OCI-LY3 (cell line): ENCODE measurements at regions not wholly inside any gene's neighbourhood (a gene's known extent, or its start where the extent isn't known, plus 50 kb on each side); places are given as distances from the start of the nearest gene placed in this dataset.

ENCODE experiments used
- H2AFZ ChIP-seq: fragments of 200-600, 300-600 bp; shearing (Covaris generic); 2 replicates; pipeline ENCODE4 v1.6.0; 2014; ENCODE audit warnings: antibody characterized with exemption, low read depth, low read length
- H3K27ac ChIP-seq: fragments of 200-600, 300-600 bp; sonication (generic); 2 replicates; pipeline ENCODE4 v1.5.1; 2014; ENCODE audit warnings: mild to moderate bottlenecking, low read length, moderate library complexity, mixed read lengths
- H3K27me3 ChIP-seq: fragments of 200-600, 300-600 bp; sonication (generic); 2 replicates; pipeline ENCODE4 v1.6.1; 2014; ENCODE audit warnings: low read depth, low read length, mixed read lengths
- H3K36me3 ChIP-seq: fragments of 200-600, 300-600 bp; sonication (generic); replicated peaks from 2 replicates; pipeline ENCODE3; 2014; ENCODE audit warnings: low read depth, low read length, mixed read lengths
- H3K4me1 ChIP-seq: fragments of 300-600, 200-600 bp; sonication (generic); 2 replicates; pipeline ENCODE4 v1.6.1; 2014; ENCODE audit warnings: low read length, mixed read lengths
- H3K4me2 ChIP-seq: fragments of 200-600, 300-600 bp; sonication (generic); 2 replicates; pipeline ENCODE4 v1.6.1; 2014; ENCODE audit warnings: low read length, mixed read lengths
- H3K4me3 ChIP-seq: fragments of 300-600, 200-600 bp; sonication (generic); 2 replicates; pipeline ENCODE4 v1.5.1; 2014; ENCODE audit warnings: antibody characterized with exemption, mild to moderate bottlenecking, low read length, moderate library complexity
- H3K79me2 ChIP-seq: fragments of 300-600, 200-600 bp; shearing (Covaris generic); 2 replicates; pipeline ENCODE4 v1.6.1; 2014; ENCODE audit warnings: mild to moderate bottlenecking, low read length, mixed read lengths
- H3K9ac ChIP-seq: fragments of 300-600, 200-600 bp; shearing (Covaris generic); 2 replicates; pipeline ENCODE4 v1.6.0; 2014; ENCODE audit warnings: mild to moderate bottlenecking, low read length, moderate library complexity
- H3K9me3 ChIP-seq: fragments of 200-600, 300-600 bp; shearing (Covaris generic); 2 replicates; pipeline ENCODE4 v1.6.1; 2014; ENCODE audit warnings: low read length, mixed read lengths; ENCODE audit not compliant: insufficient read depth
- H4K20me1 ChIP-seq: fragments of 200-600, 300-600 bp; sonication (generic); 2 replicates; pipeline ENCODE4 v1.6.1; 2016; ENCODE audit warnings: low read length, mixed read lengths; ENCODE audit not compliant: insufficient read depth
- CTCF ChIP-seq: fragments of 200-600, 300-600 bp; sonication (generic); IDR thresholded peaks from 2 replicates; pipeline ENCODE4 v1.5.1; 2014; ENCODE audit warnings: antibody characterized with exemption, low read length, low read depth
- EZH2phosphoT487 ChIP-seq: fragments of 200-600 bp; shearing (Covaris generic); IDR thresholded peaks from 2 replicates; pipeline ENCODE4 v1.6.1; 2018; ENCODE audit warnings: antibody characterized with exemption, mixed run types, low read depth

- H3K27me3 ChIP-seq = no peaks in the 10 kb centered on the region
- H3K4me3 ChIP-seq = no peak overlapping the region
- no peak overlapping the region for H3K9ac ChIP-seq
- H3K4me2 ChIP-seq = no peak overlapping the region
- no peak overlapping the region for H3K27ac ChIP-seq
- no peak overlapping the region for H2AFZ ChIP-seq
- TF ChIP-seq EZH2phosphoT487 (no peak), CTCF (no peak)
- H3K9me3 ChIP-seq = no peaks in the 10 kb centered on the region
- H3K36me3 ChIP-seq = no peaks in the 10 kb centered on the region
- no peaks in the 10 kb centered on the region for H3K79me2 ChIP-seq
- no peaks in the 10 kb centered on the region for H4K20me1 ChIP-seq
- no peaks in the 10 kb centered on the region for H3K4me1 ChIP-seq
Measured at GRCh38 chr13:59494560-59494970, 669.2 kb downstream of the DIAPH3 start.

DNA sequence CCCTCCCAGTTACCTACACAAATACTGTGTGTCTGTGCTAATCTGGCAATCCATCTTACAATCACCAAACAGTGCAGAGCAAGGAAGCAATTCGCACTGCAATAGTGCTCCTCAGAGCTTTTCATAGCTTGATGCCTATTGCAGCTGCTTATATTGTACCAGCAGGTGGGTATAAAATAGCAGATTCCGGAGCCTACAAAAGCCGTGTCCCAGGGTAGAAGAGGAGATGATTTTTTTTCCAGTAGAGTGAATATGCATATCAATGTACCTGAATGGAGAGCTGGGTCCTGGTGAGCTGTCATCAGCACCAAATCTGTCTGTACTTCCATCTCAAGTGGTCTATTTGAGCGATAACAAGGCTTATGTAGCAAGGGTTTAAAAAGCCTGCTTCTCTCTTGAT lies 668.4 kb downstream of the DIAPH3 start:
- H3K4me3 ChIP-seq = no peak overlapping the region
- no peak overlapping the region for H2AFZ ChIP-seq
- H3K27me3 ChIP-seq = no peaks in the 10 kb centered on the region
- no peaks in the 10 kb centered on the region for H3K4me1 ChIP-seq
- H3K36me3 ChIP-seq = no peaks in the 10 kb centered on the region
- no peak overlapping the region for H3K4me2 ChIP-seq
- no peaks in the 10 kb centered on the region for H4K20me1 ChIP-seq
- no peak overlapping the region for H3K9ac ChIP-seq
- H3K27ac ChIP-seq = no peak overlapping the region
- TF ChIP-seq EZH2phosphoT487 (no peak), CTCF (no peak)
- H3K9me3 ChIP-seq = no peaks in the 10 kb centered on the region
- no peaks in the 10 kb centered on the region for H3K79me2 ChIP-seq

DNA sequence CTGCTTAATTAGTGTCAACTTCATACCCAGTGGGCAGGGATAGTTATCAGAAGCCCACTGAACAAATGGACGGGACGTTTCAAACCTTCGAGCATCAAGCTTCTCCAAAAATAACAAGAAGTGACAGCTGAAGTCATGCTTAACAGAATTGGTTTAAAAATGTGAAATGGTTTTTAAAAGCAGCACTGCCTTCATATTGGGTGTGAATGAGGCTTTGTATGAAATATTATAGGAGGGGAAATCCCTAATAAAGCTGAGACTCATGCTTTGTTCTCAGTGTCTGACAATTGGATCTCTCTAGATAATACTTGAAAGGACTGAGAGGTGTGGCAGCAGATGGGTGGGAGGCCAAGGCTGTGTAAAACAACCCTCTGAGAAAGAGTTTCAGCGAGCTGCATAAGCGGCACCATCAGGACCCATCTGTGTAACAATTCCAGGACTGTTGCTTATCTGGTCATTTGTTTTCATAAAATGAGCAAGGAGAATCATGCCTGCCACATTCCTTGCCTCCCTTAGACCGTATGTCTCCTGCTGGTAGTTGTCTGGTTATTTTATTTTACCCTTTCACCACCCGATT lies 667.7 kb downstream of the DIAPH3 start:
- Histone ChIP-seq H3K27me3 (peaks cover 1% of the 10 kb centered on the region; the same call in 1 of the 2 replicates), H3K36me3 (no peaks in the 10 kb centered on the region), H3K4me1 (no peaks in the 10 kb centered on the region), H4K20me1 (no peaks in the 10 kb centered on the region), H3K4me2 (no peak overlapping the region), H3K9me3 (no peaks in the 10 kb centered on the region), H3K79me2 (no peaks in the 10 kb centered on the region), H3K27ac (no peak overlapping the region), H3K9ac (no peak overlapping the region), H2AFZ (no peak overlapping the region), H3K4me3 (no peak overlapping the region)
- TF ChIP-seq EZH2phosphoT487 = no peak
- no peak for TF ChIP-seq CTCF

DNA sequence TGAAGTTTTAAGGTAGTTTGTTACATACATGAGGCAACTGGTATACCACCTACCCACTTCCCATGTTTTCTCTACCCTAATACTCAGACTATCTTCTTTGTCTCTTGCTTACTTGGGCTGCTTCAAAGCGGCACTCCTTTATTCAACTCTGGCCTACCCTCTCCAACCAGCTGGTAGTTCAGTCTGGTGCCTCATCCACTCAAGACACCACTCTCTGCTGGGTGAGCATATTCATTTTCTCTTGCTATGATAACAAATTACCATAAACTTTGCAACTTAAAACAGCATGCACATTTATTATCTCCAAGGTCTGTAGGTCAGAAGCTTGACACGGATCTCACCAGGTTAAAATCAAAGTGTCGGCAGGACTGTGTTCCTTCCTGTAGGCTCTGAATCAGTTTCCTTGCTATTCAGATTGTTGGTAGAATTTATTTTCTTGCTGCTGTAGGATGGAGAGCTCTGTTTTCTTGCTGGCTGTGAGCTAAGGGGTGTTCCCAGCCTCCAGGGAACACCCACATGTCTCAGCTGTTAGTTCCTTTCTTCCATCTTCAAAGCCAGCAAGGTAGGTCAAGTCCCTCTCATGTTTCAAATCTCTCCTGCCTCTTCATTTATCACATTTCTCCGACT lies 666.0 kb downstream of the DIAPH3 start:
- Histone ChIP-seq H3K9ac (no peak overlapping the region), H3K27me3 (peaks cover 3% of the 10 kb centered on the region; the same call in 1 of the 2 replicates), H4K20me1 (no peaks in the 10 kb centered on the region), H3K4me3 (no peak overlapping the region), H3K4me1 (no peaks in the 10 kb centered on the region), H2AFZ (no peak overlapping the region), H3K4me2 (no peak overlapping the region), H3K9me3 (no peaks in the 10 kb centered on the region), H3K36me3 (no peaks in the 10 kb centered on the region), H3K27ac (no peak overlapping the region), H3K79me2 (no peaks in the 10 kb centered on the region)
- TF ChIP-seq CTCF (no peak), EZH2phosphoT487 (no peak)
